ENCODE measurements at regions not wholly inside any gene's neighbourhood (a gene's known extent, or its start where the extent isn't known, plus 50 kb on each side); places are given as distances from the start of the nearest gene placed in this dataset.
A peak's percentile ranks its signal among the peaks of the same experiment; 100 is the strongest.

GRCh38 chr15:35980719-35981118 lies 434.8 kb upstream of the DPH6 start:
- H3K4me1 Mint-ChIP-seq: peaks cover 5% of the 10 kb centered on the region
- no peak for DNase-seq (ENCODE audit: low spot score)
- H3K27me3 ChIP-seq: no peaks in the 10 kb centered on the region
- H3F3A ChIP-seq (ENCODE audit: low read depth): no peaks in the 10 kb centered on the region
- no peak overlapping the region for H3K4me3 Mint-ChIP-seq
- no peak overlapping the region for H3K27ac ChIP-seq
- no peak overlapping the region for H3K9ac ChIP-seq
- no peaks in the 10 kb centered on the region for H4K20me1 ChIP-seq (ENCODE audit: low read depth)
- peak overlapping the region; percentile 14 for H2AFZ ChIP-seq (replicated peaks)
- no peaks in the 10 kb centered on the region for H3K9me3 ChIP-seq (ENCODE audit: low read depth)
- H3K27me3 Mint-ChIP-seq (ENCODE audit: insufficient read depth, low read depth): no peaks in the 10 kb centered on the region
- no peak for TF ChIP-seq EZH2 (IDR thresholded peaks at IDR 0.05)
- TF ChIP-seq CTCF (IDR thresholded peaks at IDR 0.05): no peak
- TF ChIP-seq EZH2phosphoT487 (IDR thresholded peaks at IDR 0.05): no peak
- no peaks in the 10 kb centered on the region for H3K9me3 Mint-ChIP-seq
- no peaks in the 10 kb centered on the region for H3K36me3 ChIP-seq
- H3K36me3 Mint-ChIP-seq: no peaks in the 10 kb centered on the region
- H3K27ac Mint-ChIP-seq: no peak overlapping the region
- peaks cover 14% of the 10 kb centered on the region for H3K4me1 ChIP-seq
- no peaks in the 10 kb centered on the region for H3K79me2 ChIP-seq (ENCODE audit: low read depth)
- no peak overlapping the region for H3K4me2 ChIP-seq
- no peak overlapping the region for H3K4me3 ChIP-seq

GRCh38 chr15:35986191-35986721 lies 440.3 kb upstream of the DPH6 start:
- H3K36me3 ChIP-seq: no peaks in the 10 kb centered on the region
- TF ChIP-seq CTCF (IDR thresholded peaks at IDR 0.05) (no peak), EZH2phosphoT487 (IDR thresholded peaks at IDR 0.05) (no peak), EZH2 (IDR thresholded peaks at IDR 0.05) (no peak)
- H3K27me3 ChIP-seq: no peaks in the 10 kb centered on the region
- Mint-ChIP-seq H3K9me3 (no peaks in the 10 kb centered on the region), H3K27me3 (ENCODE audit: insufficient read depth, low read depth) (no peaks in the 10 kb centered on the region), H3K4me1 (no peaks in the 10 kb centered on the region), H3K4me3 (no peak overlapping the region), H3K27ac (no peak overlapping the region), H3K36me3 (no peaks in the 10 kb centered on the region)
- no peak overlapping the region for H3K4me2 ChIP-seq
- no peak overlapping the region for H2AFZ ChIP-seq (replicated peaks)
- H3F3A ChIP-seq (ENCODE audit: low read depth): no peaks in the 10 kb centered on the region
- no peaks in the 10 kb centered on the region for H3K79me2 ChIP-seq (ENCODE audit: low read depth)
- H3K4me1 ChIP-seq: peaks cover 4% of the 10 kb centered on the region
- DNase-seq (ENCODE audit: low spot score): no peak
- no peak overlapping the region for H3K4me3 ChIP-seq
- no peak overlapping the region for H3K27ac ChIP-seq
- H4K20me1 ChIP-seq (ENCODE audit: low read depth): no peaks in the 10 kb centered on the region
- H3K9ac ChIP-seq: no peak overlapping the region
- H3K9me3 ChIP-seq (ENCODE audit: low read depth): no peaks in the 10 kb centered on the region

GRCh38 chr15:35987056-35987455 lies 441.1 kb upstream of the DPH6 start:
- peaks cover 4% of the 10 kb centered on the region for H3K4me1 ChIP-seq
- no peaks in the 10 kb centered on the region for H3K36me3 ChIP-seq
- no peaks in the 10 kb centered on the region for H3K9me3 Mint-ChIP-seq
- H3K4me2 ChIP-seq: no peak overlapping the region
- H4K20me1 ChIP-seq (ENCODE audit: low read depth): no peaks in the 10 kb centered on the region
- TF ChIP-seq EZH2 (IDR thresholded peaks at IDR 0.05) (no peak), CTCF (IDR thresholded peaks at IDR 0.05) (no peak), EZH2phosphoT487 (IDR thresholded peaks at IDR 0.05) (no peak)
- H3K4me3 Mint-ChIP-seq: no peak overlapping the region
- H3F3A ChIP-seq (ENCODE audit: low read depth): no peaks in the 10 kb centered on the region
- H3K4me3 ChIP-seq: no peak overlapping the region
- no peak overlapping the region for H3K9ac ChIP-seq
- H3K9me3 ChIP-seq (ENCODE audit: low read depth): no peaks in the 10 kb centered on the region
- H3K27ac Mint-ChIP-seq: no peak overlapping the region
- H3K27me3 Mint-ChIP-seq (ENCODE audit: insufficient read depth, low read depth): no peaks in the 10 kb centered on the region
- H3K27ac ChIP-seq: no peak overlapping the region
- H3K27me3 ChIP-seq: no peaks in the 10 kb centered on the region
- H3K36me3 Mint-ChIP-seq: no peaks in the 10 kb centered on the region
- H3K79me2 ChIP-seq (ENCODE audit: low read depth): no peaks in the 10 kb centered on the region
- H3K4me1 Mint-ChIP-seq: no peaks in the 10 kb centered on the region
- no peak for DNase-seq (ENCODE audit: low spot score)
- H2AFZ ChIP-seq (replicated peaks): no peak overlapping the region

Data from neural progenitor cell (in vitro differentiated cells).